Uterus (tissue), 3 donors: ENCODE measurements at regions not wholly inside any gene's neighbourhood (a gene's known extent, or its start where the extent isn't known, plus 50 kb on each side); places are given as distances from the start of the nearest gene placed in this dataset.

Source experiments
- DNase-seq, 2 donors: peaks; one replicate each; pipeline ENCODE4 v3.0.0-alpha.2; 2019 to 2020
- H3K27ac ChIP-seq, 2 donors: fragments of 200-600 bp; sonication (generic); 1 replicate in 1 of 2; 2 replicates in 1 of 2; pipeline ENCODE4 v1.5.1; 2016 to 2018
- H3K27me3 ChIP-seq, 2 donors: fragments of 200-600 bp; sonication (generic); one replicate each; pipeline ENCODE4 v1.5.1; 2018 to 2019; ENCODE audit warnings: control low read depth in 1 of 2
- H3K36me3 ChIP-seq, 2 donors: fragments of 200-600 bp; sonication (generic); one replicate each; pipeline ENCODE4 v1.5.1; 2019; ENCODE audit warnings: control low read depth in 1 of 2
- H3K4me1 ChIP-seq, 2 donors: fragments of 200-600 bp; sonication (generic); one replicate each; pipeline ENCODE4 v1.5.1; 2018 to 2019; ENCODE audit warnings: control low read depth in 1 of 2
- H3K4me3 ChIP-seq, 2 donors: fragments of 200-600 bp; sonication (generic); 1 replicate in 1 of 2; 2 replicates in 1 of 2; pipeline ENCODE4 v1.5.1; 2018 to 2019; ENCODE audit warnings: mild to moderate bottlenecking in 1 of 2
- H3K9me3 ChIP-seq, 2 donors: fragments of 200-600 bp; sonication (generic); one replicate each; pipeline ENCODE4 v1.5.1; 2019; ENCODE audit warnings: control low read depth in 1 of 2
- POLR2A ChIP-seq, 2 donors: fragments of 450-650 bp; IDR thresholded peaks; one replicate each; pipeline ENCODE4 v1.6.1; 2016; ENCODE audit warnings: antibody characterized with exemption in 2 of 2, mild to moderate bottlenecking in 1 of 2, moderate library complexity in 1 of 2
- intact Hi-C: fragments of 100-400 bp; cut with DNase I; formaldehyde crosslinking; loops from one replicate; pipeline ENCODE4 v1.15.1; 2023; ENCODE audit warnings: low total_unique reads
- TF ChIP-seq, protein P1 (sequence below), 4 experiments: fragments of 200-600 bp in 2 of 4; fragments of 450-650 bp in 2 of 4; sonication (generic) in 2 of 4; IDR thresholded peaks; one replicate each; pipeline ENCODE4 v1.5.1; 2016 to 2019; ENCODE audit warnings: antibody characterized with exemption in 4 of 4, mild to moderate bottlenecking in 2 of 4, moderate library complexity in 1 of 4
- donor health status: DM: yes; HTN: yes; CAD: no.

DNA sequence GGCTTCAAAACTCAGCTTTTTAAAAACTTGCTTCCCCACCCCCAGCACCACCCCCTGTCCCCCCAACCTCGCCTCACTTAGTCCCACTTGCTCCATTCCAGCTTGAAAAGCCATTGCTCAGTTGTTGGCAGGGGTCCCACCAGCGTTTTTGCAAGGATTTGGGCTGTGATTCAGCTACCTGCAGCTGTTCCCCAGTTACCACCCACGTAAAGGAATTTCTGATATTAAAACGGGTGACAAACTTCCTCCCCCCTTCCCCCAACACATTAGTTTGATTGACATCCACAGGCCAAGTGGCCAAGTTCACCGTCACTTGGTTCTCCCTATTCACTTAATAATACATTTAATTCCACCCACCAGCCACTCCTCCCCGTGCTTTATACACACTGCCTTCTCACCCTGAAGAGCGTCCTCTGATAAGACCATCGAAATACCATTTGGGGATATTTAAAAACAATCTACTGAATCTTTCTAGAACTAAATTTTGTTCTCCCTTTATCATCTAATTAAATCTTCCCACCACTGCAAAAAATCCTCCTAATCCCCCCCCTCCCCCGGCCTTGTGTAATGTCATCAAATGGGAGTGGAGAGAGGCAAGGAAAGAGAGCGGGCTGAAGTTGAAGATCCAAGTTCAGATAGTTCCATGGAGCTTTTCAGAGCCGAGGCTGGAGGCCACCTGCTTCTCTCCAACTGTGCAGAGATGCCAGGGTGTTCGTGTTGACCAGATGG, 55.1 kb downstream of the SOX9 start:
- Histone ChIP-seq H3K27ac (no peak overlapping the region), H3K4me1 (no peaks in the 10 kb centered on the region), H3K36me3 (no peaks in the 10 kb centered on the region), H3K27me3 (no peaks in the 10 kb centered on the region), H3K9me3 (no peaks in the 10 kb centered on the region), H3K4me3 (no peak overlapping the region)
- intact Hi-C loops: no loop called here
- TF ChIP-seq, protein P1, sequence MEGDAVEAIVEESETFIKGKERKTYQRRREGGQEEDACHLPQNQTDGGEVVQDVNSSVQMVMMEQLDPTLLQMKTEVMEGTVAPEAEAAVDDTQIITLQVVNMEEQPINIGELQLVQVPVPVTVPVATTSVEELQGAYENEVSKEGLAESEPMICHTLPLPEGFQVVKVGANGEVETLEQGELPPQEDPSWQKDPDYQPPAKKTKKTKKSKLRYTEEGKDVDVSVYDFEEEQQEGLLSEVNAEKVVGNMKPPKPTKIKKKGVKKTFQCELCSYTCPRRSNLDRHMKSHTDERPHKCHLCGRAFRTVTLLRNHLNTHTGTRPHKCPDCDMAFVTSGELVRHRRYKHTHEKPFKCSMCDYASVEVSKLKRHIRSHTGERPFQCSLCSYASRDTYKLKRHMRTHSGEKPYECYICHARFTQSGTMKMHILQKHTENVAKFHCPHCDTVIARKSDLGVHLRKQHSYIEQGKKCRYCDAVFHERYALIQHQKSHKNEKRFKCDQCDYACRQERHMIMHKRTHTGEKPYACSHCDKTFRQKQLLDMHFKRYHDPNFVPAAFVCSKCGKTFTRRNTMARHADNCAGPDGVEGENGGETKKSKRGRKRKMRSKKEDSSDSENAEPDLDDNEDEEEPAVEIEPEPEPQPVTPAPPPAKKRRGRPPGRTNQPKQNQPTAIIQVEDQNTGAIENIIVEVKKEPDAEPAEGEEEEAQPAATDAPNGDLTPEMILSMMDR (IDR thresholded peaks at IDR 0.05): no peak
- no peak for TF ChIP-seq POLR2A (IDR thresholded peaks at IDR 0.05)
- no peak for DNase-seq

DNA sequence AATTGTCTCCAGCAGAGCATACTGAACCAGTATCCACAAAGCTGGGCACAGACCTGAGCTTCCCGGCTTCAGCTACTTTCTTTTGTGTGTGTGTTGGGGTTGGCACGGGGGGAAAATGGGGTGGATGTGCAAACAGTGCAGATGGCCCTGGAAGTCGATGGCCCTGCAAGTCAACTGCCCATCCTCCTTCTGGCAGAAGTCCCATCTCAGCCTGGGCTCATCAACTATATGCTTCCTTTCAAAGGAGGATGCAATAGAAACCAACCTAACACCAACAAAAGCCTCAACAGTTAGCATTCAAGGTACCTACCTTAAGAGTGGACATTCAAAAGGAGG, 55.7 kb downstream of the SOX9 start:
- Histone ChIP-seq H3K27me3 (no peaks in the 10 kb centered on the region), H3K9me3 (no peaks in the 10 kb centered on the region), H3K27ac (no peak overlapping the region), H3K4me3 (no peak overlapping the region), H3K36me3 (no peaks in the 10 kb centered on the region), H3K4me1 (no peaks in the 10 kb centered on the region)
- intact Hi-C loops: no loop called here
- no peak for TF ChIP-seq POLR2A (IDR thresholded peaks at IDR 0.05)
- TF ChIP-seq, protein P1 (IDR thresholded peaks at IDR 0.05): no peak
- no peak for DNase-seq

DNA sequence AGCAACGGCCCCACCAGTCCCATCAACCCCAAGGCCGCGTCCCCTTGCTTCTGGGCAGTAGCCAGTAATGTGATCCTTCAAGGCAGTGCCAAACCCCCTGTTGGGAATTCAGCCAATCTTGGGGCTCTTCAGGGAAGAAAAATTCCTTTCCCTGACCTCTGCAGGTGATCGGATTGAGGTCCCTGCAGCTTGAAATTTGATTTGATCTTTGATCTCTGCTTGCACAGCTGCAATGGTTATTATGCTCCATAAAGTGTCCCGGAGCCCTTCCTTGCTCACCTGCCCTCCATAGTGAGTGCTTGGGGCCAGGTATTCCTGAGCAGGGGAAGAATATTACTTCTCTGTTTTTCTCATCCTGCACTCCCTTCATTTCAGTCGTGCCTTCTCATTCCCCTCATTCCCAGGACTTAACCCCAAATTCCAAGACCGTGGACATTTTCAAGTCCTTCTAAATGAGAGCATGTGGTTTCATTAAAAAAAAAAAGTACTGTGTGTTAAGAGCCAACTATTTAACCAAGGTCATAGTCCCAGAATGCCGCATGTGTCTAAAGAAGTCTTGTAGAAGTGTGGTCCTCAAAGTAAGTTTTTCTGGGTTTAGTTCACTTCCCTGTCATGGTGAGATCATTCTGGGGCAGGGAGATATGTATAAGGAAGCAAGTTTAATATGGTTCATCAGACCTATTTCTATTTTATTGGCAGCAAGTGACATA, 56.3 kb downstream of the SOX9 start:
- Histone ChIP-seq H3K27ac (no peak overlapping the region), H3K27me3 (no peaks in the 10 kb centered on the region), H3K4me1 (no peaks in the 10 kb centered on the region), H3K36me3 (no peaks in the 10 kb centered on the region), H3K4me3 (no peak overlapping the region), H3K9me3 (no peaks in the 10 kb centered on the region)
- no peak for TF ChIP-seq POLR2A (IDR thresholded peaks at IDR 0.05)
- TF ChIP-seq, protein P1 (IDR thresholded peaks at IDR 0.05): no peak
- no peak for DNase-seq
- intact Hi-C loops: no loop called here

DNA sequence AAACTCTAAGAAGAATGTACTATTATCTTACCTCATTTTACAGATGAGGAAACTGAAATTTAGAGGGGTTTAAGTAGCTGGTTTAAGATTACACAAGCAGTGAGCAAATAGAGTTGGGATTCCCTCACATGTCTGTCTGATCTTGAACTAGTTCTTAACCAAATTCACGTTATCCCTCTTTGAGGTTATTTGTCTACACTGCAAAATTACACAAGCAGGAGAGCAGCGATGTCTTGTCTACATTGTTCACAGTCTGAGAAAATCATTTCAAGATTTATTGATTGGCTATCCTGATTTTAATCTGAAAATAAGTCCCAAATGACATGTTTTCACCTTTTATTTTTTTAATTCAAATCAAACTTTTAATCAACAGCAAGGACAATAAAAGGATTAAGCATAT, 56.9 kb downstream of the SOX9 start:
- H3K27ac ChIP-seq: no peak overlapping the region
- H3K4me1 ChIP-seq: no peaks in the 10 kb centered on the region
- no peak for DNase-seq
- H3K9me3 ChIP-seq: no peaks in the 10 kb centered on the region
- intact Hi-C loops: no loop called here
- no peaks in the 10 kb centered on the region for H3K27me3 ChIP-seq
- H3K4me3 ChIP-seq: no peak overlapping the region
- TF ChIP-seq POLR2A (IDR thresholded peaks at IDR 0.05): no peak
- TF ChIP-seq, protein P1 (IDR thresholded peaks at IDR 0.05): no peak
- H3K36me3 ChIP-seq: no peaks in the 10 kb centered on the region

DNA sequence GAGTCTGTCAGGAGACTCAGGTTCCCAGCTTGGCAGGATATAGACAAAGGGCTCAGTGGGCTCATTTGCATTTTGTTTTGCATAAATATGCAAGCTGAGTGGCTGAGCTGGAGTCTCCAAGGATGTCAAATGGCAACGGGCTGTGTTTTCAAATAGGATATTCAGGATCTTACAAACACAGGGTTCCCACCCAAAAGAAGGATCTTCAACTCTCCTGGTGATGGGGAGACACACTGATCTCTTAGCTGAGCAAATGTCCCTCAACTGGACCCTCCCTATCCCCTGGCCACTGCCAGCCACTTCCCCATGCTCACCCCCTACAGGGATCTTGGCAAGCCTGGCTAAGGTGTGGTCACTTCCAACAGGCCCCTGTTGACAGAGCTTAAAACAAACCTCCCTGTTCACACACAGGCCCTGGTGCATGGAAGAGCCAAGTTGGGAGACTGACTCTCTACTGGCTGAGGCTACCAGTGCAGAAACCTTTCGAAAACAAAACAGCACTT, 61.6 kb downstream of the SOX9 start:
- Histone ChIP-seq H3K9me3 (no peaks in the 10 kb centered on the region), H3K27ac (no peak overlapping the region), H3K4me1 (no peaks in the 10 kb centered on the region), H3K27me3 (no peaks in the 10 kb centered on the region), H3K36me3 (no peaks in the 10 kb centered on the region), H3K4me3 (no peak overlapping the region)
- TF ChIP-seq POLR2A (IDR thresholded peaks at IDR 0.05): no peak
- TF ChIP-seq, protein P1 (IDR thresholded peaks at IDR 0.05): no peak
- intact Hi-C loops: no loop called here
- DNase-seq: no peak
